Glutamatergic neuron (in vitro differentiated cells): ENCODE measurements at regions not wholly inside any gene's neighbourhood (a gene's known extent, or its start where the extent isn't known, plus 50 kb on each side); places are given as distances from the start of the nearest gene placed in this dataset.

Experiments
- DNase-seq: peaks from one replicate; pipeline ENCODE4 v3.0.0; 2022
- H3K27ac Mint-ChIP-seq: one replicate; pipeline ENCODE4 v1.8.0; 2020; ENCODE audit warnings: mild to moderate bottlenecking, mixed read lengths, inconsistent platforms; ENCODE audit not compliant: unreplicated experiment
- H3K27me3 Mint-ChIP-seq: one replicate; pipeline ENCODE4 v1.8.0; 2020; ENCODE audit warnings: mild to moderate bottlenecking, moderate library complexity, mixed read lengths, inconsistent platforms; ENCODE audit not compliant: unreplicated experiment
- H3K36me3 Mint-ChIP-seq: one replicate; pipeline ENCODE4 v1.8.0; 2020; ENCODE audit warnings: mild to moderate bottlenecking, mixed read lengths, inconsistent platforms; ENCODE audit not compliant: unreplicated experiment
- H3K4me1 Mint-ChIP-seq: one replicate; pipeline ENCODE4 v1.8.0; 2020; ENCODE audit warnings: mild to moderate bottlenecking, low read depth, mixed read lengths, inconsistent platforms; ENCODE audit not compliant: unreplicated experiment
- H3K4me3 Mint-ChIP-seq: one replicate; pipeline ENCODE4 v1.8.0; 2020; ENCODE audit warnings: mild to moderate bottlenecking, mixed read lengths, inconsistent platforms; ENCODE audit not compliant: unreplicated experiment
- H3K9me3 Mint-ChIP-seq: one replicate; pipeline ENCODE4 v1.8.0; 2020; ENCODE audit warnings: mild to moderate bottlenecking, moderate library complexity, mixed read lengths, inconsistent platforms; ENCODE audit not compliant: unreplicated experiment
- TF ChIP-seq, protein P1 (sequence below): fragments of 200-600 bp; sonication (generic); IDR thresholded peaks from one replicate; pipeline ENCODE4 v1.5.0; 2021; ENCODE audit not compliant: partially characterized antibody, unreplicated experiment

DNA sequence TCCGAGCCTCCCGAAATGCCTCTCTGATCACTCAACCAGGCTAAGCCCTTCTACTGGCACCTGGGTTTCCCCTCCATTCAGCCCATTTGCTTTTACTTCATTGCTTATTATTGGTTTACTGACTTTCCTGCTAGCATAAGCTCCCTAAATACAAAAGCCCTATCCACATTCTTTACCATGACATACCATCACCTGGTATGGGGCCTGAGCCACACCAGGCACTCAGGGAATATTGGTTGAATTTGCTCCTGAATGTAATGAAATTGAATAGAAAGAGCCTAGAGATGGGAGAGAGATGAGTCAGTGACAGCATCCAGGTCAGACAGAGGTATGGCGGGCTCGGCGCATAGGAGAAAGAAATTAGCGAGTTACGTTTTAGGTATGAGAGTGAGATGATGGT, 120.0 kb downstream of the CD164 start:
- Mint-ChIP-seq H3K27me3 (peaks cover 4% of the 10 kb centered on the region), H3K4me3 (no peak overlapping the region), H3K4me1 (no peaks in the 10 kb centered on the region), H3K9me3 (no peaks in the 10 kb centered on the region), H3K27ac (no peak overlapping the region), H3K36me3 (peaks cover 6% of the 10 kb centered on the region)
- TF ChIP-seq, protein P1, sequence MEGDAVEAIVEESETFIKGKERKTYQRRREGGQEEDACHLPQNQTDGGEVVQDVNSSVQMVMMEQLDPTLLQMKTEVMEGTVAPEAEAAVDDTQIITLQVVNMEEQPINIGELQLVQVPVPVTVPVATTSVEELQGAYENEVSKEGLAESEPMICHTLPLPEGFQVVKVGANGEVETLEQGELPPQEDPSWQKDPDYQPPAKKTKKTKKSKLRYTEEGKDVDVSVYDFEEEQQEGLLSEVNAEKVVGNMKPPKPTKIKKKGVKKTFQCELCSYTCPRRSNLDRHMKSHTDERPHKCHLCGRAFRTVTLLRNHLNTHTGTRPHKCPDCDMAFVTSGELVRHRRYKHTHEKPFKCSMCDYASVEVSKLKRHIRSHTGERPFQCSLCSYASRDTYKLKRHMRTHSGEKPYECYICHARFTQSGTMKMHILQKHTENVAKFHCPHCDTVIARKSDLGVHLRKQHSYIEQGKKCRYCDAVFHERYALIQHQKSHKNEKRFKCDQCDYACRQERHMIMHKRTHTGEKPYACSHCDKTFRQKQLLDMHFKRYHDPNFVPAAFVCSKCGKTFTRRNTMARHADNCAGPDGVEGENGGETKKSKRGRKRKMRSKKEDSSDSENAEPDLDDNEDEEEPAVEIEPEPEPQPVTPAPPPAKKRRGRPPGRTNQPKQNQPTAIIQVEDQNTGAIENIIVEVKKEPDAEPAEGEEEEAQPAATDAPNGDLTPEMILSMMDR: no peak
- DNase-seq: no peak

DNA sequence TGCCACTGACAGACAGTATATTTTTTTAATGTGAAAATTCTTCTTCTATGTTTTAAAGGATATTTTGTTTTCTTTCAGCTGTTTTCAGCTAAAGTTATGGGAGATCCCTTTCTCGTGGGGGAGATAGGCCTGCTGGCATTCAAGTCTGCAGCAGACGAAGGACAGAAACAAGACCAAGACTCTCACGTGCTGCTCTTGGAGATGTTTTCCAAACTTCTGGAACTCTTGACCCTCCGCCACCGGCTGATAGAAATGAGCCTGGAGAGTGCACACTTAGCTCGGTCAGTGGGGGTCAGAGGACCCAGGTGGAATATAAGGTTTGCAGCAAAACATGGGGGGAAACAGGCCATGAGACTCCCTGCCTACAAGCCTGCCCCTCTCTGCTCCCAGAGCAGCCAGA, 120.5 kb downstream of the CD164 start:
- TF ChIP-seq, protein P1: no peak
- Mint-ChIP-seq H3K4me3 (no peak overlapping the region), H3K4me1 (no peaks in the 10 kb centered on the region), H3K36me3 (peaks cover 6% of the 10 kb centered on the region), H3K27me3 (peaks cover 4% of the 10 kb centered on the region), H3K27ac (no peak overlapping the region), H3K9me3 (no peaks in the 10 kb centered on the region)
- no peak for DNase-seq

DNA sequence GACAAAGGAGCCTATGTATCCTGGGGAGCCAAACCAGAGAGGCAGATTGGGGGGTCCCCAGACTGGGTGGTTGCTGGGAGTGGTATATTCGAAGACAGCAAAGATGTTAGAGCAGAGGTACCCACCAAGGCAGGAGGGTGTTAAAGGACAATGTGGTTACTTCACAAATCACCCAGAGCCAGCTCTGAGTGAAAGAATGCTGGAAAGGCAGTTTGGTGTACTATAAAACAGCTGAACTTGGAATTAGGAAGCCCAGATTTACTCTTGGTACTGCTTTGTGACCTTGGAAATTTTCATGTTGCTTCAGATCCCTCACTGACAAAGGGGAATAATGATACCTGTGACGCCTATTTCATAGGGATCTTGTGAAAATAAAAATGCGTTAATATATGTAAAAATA, 121.6 kb downstream of the CD164 start:
- DNase-seq: no peak
- H3K9me3 Mint-ChIP-seq: no peaks in the 10 kb centered on the region
- no peak overlapping the region for H3K27ac Mint-ChIP-seq
- peaks cover 6% of the 10 kb centered on the region for H3K36me3 Mint-ChIP-seq
- H3K4me3 Mint-ChIP-seq: no peak overlapping the region
- TF ChIP-seq, protein P1: no peak
- H3K4me1 Mint-ChIP-seq: no peaks in the 10 kb centered on the region
- H3K27me3 Mint-ChIP-seq: peaks cover 4% of the 10 kb centered on the region

DNA sequence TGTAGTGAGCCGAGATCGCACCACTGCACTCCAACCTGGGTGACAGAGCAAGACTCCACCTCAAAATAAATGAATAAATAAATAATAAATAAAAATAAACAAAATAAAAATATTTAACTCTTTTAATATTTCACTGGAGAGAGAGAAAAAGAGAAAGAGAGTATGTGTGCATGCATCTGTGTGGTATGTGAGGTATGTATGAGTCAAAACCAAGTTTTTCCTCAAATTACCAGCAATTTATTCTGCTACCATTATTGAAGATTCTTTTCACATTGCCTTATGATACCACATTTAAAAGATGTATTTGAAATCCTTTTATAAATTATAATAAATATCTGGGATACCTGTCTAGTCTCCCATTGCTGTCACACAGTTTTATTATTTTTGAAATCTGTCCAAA, 122.1 kb downstream of the CD164 start:
- Mint-ChIP-seq H3K9me3 (no peaks in the 10 kb centered on the region), H3K27me3 (peaks cover 4% of the 10 kb centered on the region), H3K4me3 (no peak overlapping the region), H3K4me1 (no peaks in the 10 kb centered on the region), H3K27ac (no peak overlapping the region), H3K36me3 (peaks cover 6% of the 10 kb centered on the region)
- DNase-seq: no peak
- TF ChIP-seq, protein P1: no peak

DNA sequence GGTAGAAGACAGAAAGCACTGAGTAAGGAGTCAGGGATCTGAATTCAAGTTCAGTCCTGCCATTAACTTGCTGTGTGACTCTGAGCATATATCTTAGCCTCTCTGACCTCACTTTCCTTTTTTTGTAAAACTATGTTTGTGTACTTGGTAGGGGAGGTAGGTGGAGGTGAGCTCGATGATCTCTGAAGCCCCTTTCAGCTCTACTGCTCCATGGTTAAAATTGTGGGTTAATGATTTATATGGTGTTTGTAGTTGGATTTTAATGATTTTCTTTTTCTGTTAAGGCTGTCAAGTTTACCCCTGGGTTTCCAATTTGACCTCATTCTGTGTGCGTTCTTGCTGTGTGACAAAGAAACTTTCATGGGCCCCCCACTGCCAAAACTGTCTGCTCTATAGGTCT, 124.1 kb downstream of the CD164 start:
- Mint-ChIP-seq H3K9me3 (no peaks in the 10 kb centered on the region), H3K4me1 (peaks cover 2% of the 10 kb centered on the region), H3K36me3 (peaks cover 3% of the 10 kb centered on the region), H3K27me3 (peaks cover under 1% of the 10 kb centered on the region), H3K4me3 (no peak overlapping the region), H3K27ac (no peak overlapping the region)
- DNase-seq: no peak
- TF ChIP-seq, protein P1: no peak
